ENCODE measurements at regions not wholly inside any gene's neighbourhood (a gene's known extent, or its start where the extent isn't known, plus 50 kb on each side); places are given as distances from the start of the nearest gene placed in this dataset.
"Not testable (repeated sequence)": the region's sequence is repeated elsewhere in the genome, so short reads cannot be mapped to it uniquely, and the experiment has no call there.

DNA sequence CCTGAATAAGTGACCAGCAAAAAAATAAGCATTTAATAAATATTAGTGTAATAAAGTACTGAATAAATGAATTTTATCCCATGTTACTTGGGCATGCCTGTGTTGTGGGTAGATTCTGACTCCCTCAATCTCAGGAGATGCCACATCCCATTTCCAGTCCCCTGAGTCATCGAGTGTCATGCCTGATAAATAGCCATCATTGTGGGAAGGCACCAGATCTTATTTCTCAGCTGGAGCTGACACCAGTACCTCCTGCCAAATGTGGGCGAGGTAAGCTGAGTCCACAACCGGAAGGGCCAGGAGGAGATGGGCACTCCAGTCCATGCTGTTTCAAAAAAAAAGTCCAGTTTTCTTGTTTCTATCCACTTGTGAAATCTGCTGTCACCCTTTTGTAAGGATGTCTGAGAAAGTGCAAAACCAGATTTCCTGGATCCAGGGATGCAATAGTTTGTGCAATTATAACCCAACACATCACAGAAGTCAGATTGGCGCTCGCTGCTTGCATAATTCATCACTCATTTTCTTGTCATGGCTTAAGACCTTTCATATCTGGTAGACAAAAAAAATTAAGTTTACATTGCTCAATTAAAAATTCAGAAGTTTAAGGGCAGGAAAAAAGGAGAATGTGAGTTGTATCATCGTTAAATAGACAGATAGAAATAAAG lies 311.6 kb downstream of the MIAT start:
- Mint-ChIP-seq H3K27me3 (ENCODE audit: insufficient read depth, unreplicated experiment) (peaks cover 30% of the 10 kb centered on the region), H3K27ac (ENCODE audit: low read depth, unreplicated experiment) (no peak overlapping the region), H3K9me3 (ENCODE audit: unreplicated experiment) (peaks cover 8% of the 10 kb centered on the region), H3K36me3 (ENCODE audit: insufficient read depth, unreplicated experiment) (no peaks in the 10 kb centered on the region), H3K4me3 (ENCODE audit: unreplicated experiment) (no peak overlapping the region), H3K4me1 (ENCODE audit: insufficient read depth, unreplicated experiment) (no peaks in the 10 kb centered on the region)
- intact Hi-C loops (cut with micrococcal nuclease): no loop called here
- ChIA-PET CTCF (no interaction called here), POLR2A (no interaction called here)
- TF ChIP-seq, protein P1, sequence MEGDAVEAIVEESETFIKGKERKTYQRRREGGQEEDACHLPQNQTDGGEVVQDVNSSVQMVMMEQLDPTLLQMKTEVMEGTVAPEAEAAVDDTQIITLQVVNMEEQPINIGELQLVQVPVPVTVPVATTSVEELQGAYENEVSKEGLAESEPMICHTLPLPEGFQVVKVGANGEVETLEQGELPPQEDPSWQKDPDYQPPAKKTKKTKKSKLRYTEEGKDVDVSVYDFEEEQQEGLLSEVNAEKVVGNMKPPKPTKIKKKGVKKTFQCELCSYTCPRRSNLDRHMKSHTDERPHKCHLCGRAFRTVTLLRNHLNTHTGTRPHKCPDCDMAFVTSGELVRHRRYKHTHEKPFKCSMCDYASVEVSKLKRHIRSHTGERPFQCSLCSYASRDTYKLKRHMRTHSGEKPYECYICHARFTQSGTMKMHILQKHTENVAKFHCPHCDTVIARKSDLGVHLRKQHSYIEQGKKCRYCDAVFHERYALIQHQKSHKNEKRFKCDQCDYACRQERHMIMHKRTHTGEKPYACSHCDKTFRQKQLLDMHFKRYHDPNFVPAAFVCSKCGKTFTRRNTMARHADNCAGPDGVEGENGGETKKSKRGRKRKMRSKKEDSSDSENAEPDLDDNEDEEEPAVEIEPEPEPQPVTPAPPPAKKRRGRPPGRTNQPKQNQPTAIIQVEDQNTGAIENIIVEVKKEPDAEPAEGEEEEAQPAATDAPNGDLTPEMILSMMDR (IDR thresholded peaks at IDR 0.05; ENCODE audit: unreplicated experiment): no peak
- DNase-seq (ENCODE audit: unreplicated experiment): no peak
- no TSS peak for BruUV-seq (replicated peaks)

GRCh38 chr22:26970809-26971394 lies 313.5 kb downstream of the MIAT start:
- Mint-ChIP-seq H3K4me1 (ENCODE audit: insufficient read depth, unreplicated experiment) (no peaks in the 10 kb centered on the region), H3K9me3 (ENCODE audit: unreplicated experiment) (no peaks in the 10 kb centered on the region), H3K36me3 (ENCODE audit: insufficient read depth, unreplicated experiment) (no peaks in the 10 kb centered on the region), H3K27ac (ENCODE audit: low read depth, unreplicated experiment) (no peak overlapping the region), H3K4me3 (ENCODE audit: unreplicated experiment) (no peak overlapping the region), H3K27me3 (ENCODE audit: insufficient read depth, unreplicated experiment) (peaks cover 14% of the 10 kb centered on the region)
- intact Hi-C loops (cut with micrococcal nuclease): no loop called here
- CTCF ChIA-PET: no interaction called here
- TF ChIP-seq, protein P1 (IDR thresholded peaks at IDR 0.05; ENCODE audit: unreplicated experiment): no peak
- POLR2A ChIA-PET: no interaction called here
- no peak for DNase-seq (ENCODE audit: unreplicated experiment)
- no TSS peak for BruUV-seq (replicated peaks)

DNA sequence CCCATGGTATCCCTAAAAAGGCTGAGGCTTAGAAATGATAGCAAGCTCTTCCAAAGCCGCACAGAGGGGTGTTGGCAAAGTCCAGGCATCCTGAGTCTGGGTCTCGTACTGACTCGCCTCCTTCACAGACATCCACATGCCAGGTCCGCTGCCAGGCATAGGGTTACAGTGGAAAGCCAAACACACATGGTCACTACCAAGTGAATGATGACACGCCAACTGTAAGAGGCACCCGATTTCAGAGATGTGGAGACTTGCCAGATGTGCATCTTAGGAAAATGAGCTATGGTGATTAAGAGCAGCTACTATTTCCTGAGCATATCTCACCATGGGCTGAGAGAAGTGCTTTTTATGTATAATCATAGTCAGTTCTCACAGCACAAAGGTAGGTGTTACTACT lies 314.9 kb downstream of the MIAT start:
- BruUV-seq (replicated peaks): no TSS peak
- intact Hi-C loops (cut with micrococcal nuclease): no loop called here
- no peaks in the 10 kb centered on the region for H3K4me1 Mint-ChIP-seq (ENCODE audit: insufficient read depth, unreplicated experiment)
- ChIA-PET CTCF (no interaction called here), POLR2A (no interaction called here)
- peaks cover 14% of the 10 kb centered on the region for H3K27me3 Mint-ChIP-seq (ENCODE audit: insufficient read depth, unreplicated experiment)
- H3K36me3 Mint-ChIP-seq (ENCODE audit: insufficient read depth, unreplicated experiment): no peaks in the 10 kb centered on the region
- no peaks in the 10 kb centered on the region for H3K9me3 Mint-ChIP-seq (ENCODE audit: unreplicated experiment)
- no peak for DNase-seq (ENCODE audit: unreplicated experiment)
- H3K27ac Mint-ChIP-seq (ENCODE audit: low read depth, unreplicated experiment): no peak overlapping the region
- TF ChIP-seq, protein P1 (IDR thresholded peaks at IDR 0.05; ENCODE audit: unreplicated experiment): no peak
- no peak overlapping the region for H3K4me3 Mint-ChIP-seq (ENCODE audit: unreplicated experiment)

GRCh38 chr22:26972915-26973314 lies 315.5 kb downstream of the MIAT start:
- intact Hi-C loops (cut with micrococcal nuclease); DNase-seq (ENCODE audit: unreplicated experiment); H3K4me3 Mint-ChIP-seq (ENCODE audit: unreplicated experiment); H3K36me3 Mint-ChIP-seq (ENCODE audit: insufficient read depth, unreplicated experiment); BruUV-seq (replicated peaks); H3K27ac Mint-ChIP-seq (ENCODE audit: low read depth, unreplicated experiment); H3K9me3 Mint-ChIP-seq (ENCODE audit: unreplicated experiment); POLR2A ChIA-PET; H3K4me1 Mint-ChIP-seq (ENCODE audit: insufficient read depth, unreplicated experiment): not testable (repeated sequence)
- CTCF ChIA-PET: interaction anchor here (0.7 kb wide), 1 partner anchor 78 kb away, joined by 5 read pairs; no protein-coding TSS in a partner anchor
- H3K27me3 Mint-ChIP-seq (ENCODE audit: insufficient read depth, unreplicated experiment): peaks cover 14% of the 10 kb centered on the region
